NB4 (cell line): ENCODE measurements at regions not wholly inside any gene's neighbourhood (a gene's known extent, or its start where the extent isn't known, plus 50 kb on each side); places are given as distances from the start of the nearest gene placed in this dataset.

Experiments used
- POLR2A ChIP-seq: IDR thresholded peaks from 2 replicates; pipeline ENCODE4 v1.6.1; 2011; ENCODE audit warnings: mild to moderate bottlenecking; ENCODE audit not compliant: insufficient read length; ENCODE audit errors: extremely low read depth
- TF ChIP-seq, protein P1 (sequence below): IDR thresholded peaks from one replicate; pipeline ENCODE4 v1.5.1; 2012; ENCODE audit warnings: low read depth, low read length

DNA sequence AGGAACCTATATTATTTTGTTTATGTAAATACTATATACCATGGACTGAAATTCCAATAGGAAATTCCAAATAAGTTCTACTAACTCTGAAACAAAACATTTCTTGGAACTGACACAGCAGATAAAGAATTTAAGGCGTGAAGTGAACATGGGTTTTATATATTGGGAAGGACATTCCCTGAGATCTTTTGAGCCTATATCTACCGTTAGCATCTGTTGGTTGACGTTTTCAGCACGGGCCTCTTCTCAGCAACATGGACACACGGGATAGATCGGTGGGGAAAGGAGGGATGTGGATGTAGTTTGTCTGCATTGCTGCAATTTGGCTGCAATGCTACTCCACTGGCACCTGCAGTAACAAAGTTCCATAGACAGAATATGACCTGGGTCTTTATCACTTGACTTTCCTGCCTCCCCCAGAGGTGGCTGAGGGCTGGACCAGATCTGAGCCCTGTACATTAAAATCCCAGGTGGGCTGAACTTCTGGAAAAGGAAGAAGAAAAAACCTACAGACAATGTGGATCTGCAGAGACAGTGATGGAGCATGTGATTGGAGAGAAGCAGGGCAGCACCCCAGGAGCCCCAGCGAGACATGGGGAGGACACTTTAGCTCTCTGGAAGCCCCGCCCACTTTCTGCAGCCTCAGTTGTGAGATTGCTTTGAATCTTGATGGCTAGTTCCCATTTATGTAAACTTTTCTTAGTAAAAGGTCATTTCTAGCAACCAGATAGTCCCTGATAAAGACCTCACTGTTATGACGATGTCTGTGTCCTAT is 91.2 kb upstream of the CPEB4 start:
- TF ChIP-seq, protein P1, sequence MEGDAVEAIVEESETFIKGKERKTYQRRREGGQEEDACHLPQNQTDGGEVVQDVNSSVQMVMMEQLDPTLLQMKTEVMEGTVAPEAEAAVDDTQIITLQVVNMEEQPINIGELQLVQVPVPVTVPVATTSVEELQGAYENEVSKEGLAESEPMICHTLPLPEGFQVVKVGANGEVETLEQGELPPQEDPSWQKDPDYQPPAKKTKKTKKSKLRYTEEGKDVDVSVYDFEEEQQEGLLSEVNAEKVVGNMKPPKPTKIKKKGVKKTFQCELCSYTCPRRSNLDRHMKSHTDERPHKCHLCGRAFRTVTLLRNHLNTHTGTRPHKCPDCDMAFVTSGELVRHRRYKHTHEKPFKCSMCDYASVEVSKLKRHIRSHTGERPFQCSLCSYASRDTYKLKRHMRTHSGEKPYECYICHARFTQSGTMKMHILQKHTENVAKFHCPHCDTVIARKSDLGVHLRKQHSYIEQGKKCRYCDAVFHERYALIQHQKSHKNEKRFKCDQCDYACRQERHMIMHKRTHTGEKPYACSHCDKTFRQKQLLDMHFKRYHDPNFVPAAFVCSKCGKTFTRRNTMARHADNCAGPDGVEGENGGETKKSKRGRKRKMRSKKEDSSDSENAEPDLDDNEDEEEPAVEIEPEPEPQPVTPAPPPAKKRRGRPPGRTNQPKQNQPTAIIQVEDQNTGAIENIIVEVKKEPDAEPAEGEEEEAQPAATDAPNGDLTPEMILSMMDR, result no peak
- no peak for TF ChIP-seq POLR2A
